H9 (cell line): ENCODE measurements at regions not wholly inside any gene's neighbourhood (a gene's known extent, or its start where the extent isn't known, plus 50 kb on each side); places are given as distances from the start of the nearest gene placed in this dataset.

Experiments
- DNase-seq: peaks from one replicate; pipeline ENCODE4 v3.0.0-alpha.2; 2017
- H2AFZ ChIP-seq: one replicate; pipeline ENCODE4 v1.6.1; 2013; ENCODE audit warnings: mild to moderate bottlenecking, low read length, control low read depth, moderate library complexity
- H2AK5ac ChIP-seq: 2 replicates; pipeline ENCODE4 v1.6.1; 2013; ENCODE audit warnings: low read length, control low read depth, mixed read lengths; ENCODE audit not compliant: insufficient read length
- H2BK120ac ChIP-seq: one replicate; pipeline ENCODE4 v1.6.1; 2013; ENCODE audit warnings: low read depth, mild to moderate bottlenecking, low read length, control low read depth, inconsistent platforms; ENCODE audit not compliant: poor library complexity, severe bottlenecking
- H2BK12ac ChIP-seq: 2 replicates; pipeline ENCODE4 v1.6.1; 2013; ENCODE audit warnings: low read length, control low read depth, mixed read lengths, low read depth; ENCODE audit not compliant: insufficient read length
- H2BK15ac ChIP-seq: 2 replicates; pipeline ENCODE4 v1.6.1; 2013; ENCODE audit warnings: low read depth, low read length, control low read depth
- H2BK20ac ChIP-seq: one replicate; pipeline ENCODE4 v1.6.1; 2013; ENCODE audit warnings: low read depth, mild to moderate bottlenecking, low read length, control low read depth, inconsistent platforms; ENCODE audit not compliant: poor library complexity, severe bottlenecking
- H2BK5ac ChIP-seq: 2 replicates; pipeline ENCODE4 v1.6.1; 2013; ENCODE audit warnings: low read length, control low read depth, mixed read lengths; ENCODE audit not compliant: insufficient read length
- H3K14ac ChIP-seq: 2 replicates; pipeline ENCODE4 v1.6.1; 2013; ENCODE audit warnings: low read length, control low read depth; ENCODE audit not compliant: insufficient read depth
- H3K18ac ChIP-seq: 2 replicates; pipeline ENCODE4 v1.6.1; 2013; ENCODE audit warnings: low read depth, mild to moderate bottlenecking, mixed read lengths, low read length, control low read depth; ENCODE audit not compliant: insufficient read length
- H3K23ac ChIP-seq: 2 replicates; pipeline ENCODE4 v1.6.1; 2013; ENCODE audit warnings: low read length, control low read depth, mixed read lengths, low read depth; ENCODE audit not compliant: insufficient read length
- H3K23me2 ChIP-seq: 2 replicates; pipeline ENCODE4 v1.6.1; 2013; ENCODE audit warnings: low read depth, mild to moderate bottlenecking, mixed read lengths, low read length, control low read depth; ENCODE audit not compliant: insufficient read length, poor library complexity, severe bottlenecking
- H3K27ac ChIP-seq: 2 replicates; pipeline ENCODE4 v1.5.1; 2013; ENCODE audit warnings: low read length, control low read depth, mixed read lengths, low read depth; ENCODE audit not compliant: insufficient read length
- H3K27me3 ChIP-seq: 2 replicates; pipeline ENCODE4 v1.6.1; 2013; ENCODE audit warnings: low read length, control low read depth, inconsistent platforms; ENCODE audit not compliant: insufficient read depth
- H3K4ac ChIP-seq: 2 replicates; pipeline ENCODE4 v1.6.1; 2013; ENCODE audit warnings: low read depth, mild to moderate bottlenecking, control low read depth, inconsistent platforms, low read length, moderate library complexity
- H3K4me1 ChIP-seq: 2 replicates; pipeline ENCODE4 v1.6.1; 2013; ENCODE audit warnings: low read length, control low read depth, inconsistent platforms; ENCODE audit not compliant: insufficient read depth
- H3K4me2 ChIP-seq: 2 replicates; pipeline ENCODE4 v1.6.1; 2013; ENCODE audit warnings: low read length, control low read depth, mixed read lengths; ENCODE audit not compliant: insufficient read length, insufficient read depth
- H3K56ac ChIP-seq: 2 replicates; pipeline ENCODE4 v1.6.1; 2013; ENCODE audit warnings: low read depth, mild to moderate bottlenecking, mixed read lengths, low read length, control low read depth; ENCODE audit not compliant: insufficient read length
- H3K79me1 ChIP-seq: 2 replicates; pipeline ENCODE4 v1.6.1; 2013; ENCODE audit warnings: low read depth, mild to moderate bottlenecking, moderate library complexity, low read length, control low read depth, inconsistent platforms; ENCODE audit not compliant: insufficient read depth, poor library complexity, severe bottlenecking
- H3K79me2 ChIP-seq: 2 replicates; pipeline ENCODE4 v1.6.1; 2013; ENCODE audit warnings: low read length, control low read depth, inconsistent platforms; ENCODE audit not compliant: insufficient read depth
- H3K9ac ChIP-seq: 2 replicates; pipeline ENCODE4 v1.6.1; 2013; ENCODE audit warnings: low read length, control low read depth, mixed read lengths; ENCODE audit not compliant: insufficient read length; ENCODE audit errors: extremely low read depth
- H3K9me3 ChIP-seq: one replicate; pipeline ENCODE4 v1.6.1; 2013; ENCODE audit warnings: low read depth, low read length, inconsistent platforms; ENCODE audit not compliant: control insufficient read depth
- H3T11ph ChIP-seq: one replicate; pipeline ENCODE4 v1.6.1; 2013; ENCODE audit warnings: mild to moderate bottlenecking, low read length, control low read depth, inconsistent platforms
- H4K20me1 ChIP-seq: one replicate; pipeline ENCODE4 v1.6.1; 2013; ENCODE audit not compliant: control insufficient read depth, insufficient read length, insufficient read depth
- H4K5ac ChIP-seq: 2 replicates; pipeline ENCODE4 v1.6.1; 2013; ENCODE audit warnings: low read depth, mild to moderate bottlenecking, mixed read lengths, low read length, control low read depth; ENCODE audit not compliant: insufficient read length
- H4K8ac ChIP-seq: replicated peaks from 2 replicates; pipeline ENCODE4 v1.6.1; 2013; ENCODE audit warnings: low read length, control low read depth, mixed read lengths, low read depth; ENCODE audit not compliant: insufficient read length
- H4K91ac ChIP-seq: 2 replicates; pipeline ENCODE4 v1.6.1; 2013; ENCODE audit warnings: low read depth, mild to moderate bottlenecking, moderate library complexity, mixed read lengths, low read length, control low read depth; ENCODE audit not compliant: insufficient read length
- H3K27ac Mint-ChIP-seq, 3 experiments: 2 replicates in 2 of 3; 3 replicates in 1 of 3; pipeline ENCODE4 v1.8.0; 2020 to 2021; ENCODE audit warnings: mixed read lengths in 3 of 3, mild to moderate bottlenecking in 1 of 3, moderate library complexity in 1 of 3
- H3K27me3 Mint-ChIP-seq: 2 replicates; pipeline ENCODE4 v1.8.0; 2021; ENCODE audit warnings: low read depth, mild to moderate bottlenecking, moderate library complexity, mixed read lengths
- H3K36me3 Mint-ChIP-seq, 3 experiments: 2 replicates in 2 of 3; 3 replicates in 1 of 3; pipeline ENCODE4 v1.8.0; 2020 to 2021; ENCODE audit warnings: low read depth in 3 of 3, mixed read lengths in 3 of 3; ENCODE audit not compliant: insufficient read depth in 1 of 3
- H3K4me1 Mint-ChIP-seq, 2 experiments: 2 replicates each; pipeline ENCODE4 v1.8.0; 2020; ENCODE audit warnings: mixed read lengths in 2 of 2
- H3K4me3 Mint-ChIP-seq, 2 experiments: 2 replicates in 1 of 2; 3 replicates in 1 of 2; pipeline ENCODE4 v1.8.0; 2020 to 2021; ENCODE audit warnings: mild to moderate bottlenecking in 2 of 2, mixed read lengths in 2 of 2, moderate library complexity in 1 of 2
- H3K9me3 Mint-ChIP-seq, 2 experiments: 2 replicates in 1 of 2; 3 replicates in 1 of 2; pipeline ENCODE4 v1.8.0; 2020; ENCODE audit warnings: mild to moderate bottlenecking in 2 of 2, mixed read lengths in 2 of 2, moderate library complexity in 1 of 2
- WGBS: extraction: QIAGEN DNeasy Blood & Tissue Kit; methylation state at CpG from one replicate; pipeline ENCODE4 v1.1.7; 2013; ENCODE audit warnings: missing lambda C conversion rate, low lambda C conversion rate, mixed read lengths; ENCODE audit not compliant: insufficient read length; ENCODE audit errors: extremely low coverage; 5-methylcytosine and 5-hydroxymethylcytosine counted together
- TF ChIP-seq, protein P1 (sequence below): fragments of 200-600 bp; sonication (generic); conservative IDR thresholded peaks from 3 replicates; pipeline ENCODE4 v1.8.0; 2021; ENCODE audit warnings: antibody characterized with exemption, mild to moderate bottlenecking

DNA sequence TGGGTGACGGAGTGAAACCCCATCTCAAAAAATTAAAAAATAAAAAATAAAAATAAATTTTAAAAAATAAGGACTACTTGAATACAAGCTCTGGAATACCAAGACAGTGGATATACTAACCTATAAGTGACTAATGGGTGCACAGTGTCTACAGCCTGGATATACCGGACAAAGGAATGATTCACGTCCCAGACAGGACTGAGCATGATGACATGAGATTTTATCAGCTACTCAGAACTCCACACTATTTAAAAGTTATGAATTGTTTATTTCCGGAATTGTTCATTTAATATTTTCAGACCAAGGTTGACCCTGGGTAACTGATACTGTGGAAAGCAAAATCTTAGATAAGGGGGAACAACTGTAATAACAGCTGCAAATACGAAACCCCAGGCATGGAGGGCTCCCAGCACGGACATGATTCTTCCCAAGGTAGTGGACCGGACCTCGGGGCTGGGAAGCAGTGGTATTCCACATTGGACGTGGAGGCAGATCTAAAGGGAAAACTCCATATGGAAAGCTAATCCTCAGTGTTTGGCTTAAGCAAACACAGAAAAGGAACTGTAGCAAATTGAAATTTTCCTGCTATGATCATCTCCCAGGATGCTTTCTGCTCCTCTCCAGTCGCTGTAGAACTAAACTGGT is 102.6 kb upstream of the TSHZ3 start:
- Histone ChIP-seq H3K79me1 (no peaks in the 10 kb centered on the region), H2AFZ (peak overlapping the region; percentile 87), H3K4ac (no peak overlapping the region), H3K9ac (no peak overlapping the region), H2BK12ac (no peak overlapping the region), H3K79me2 (no peaks in the 10 kb centered on the region), H3K4me2 (no peak overlapping the region), H4K20me1 (no peaks in the 10 kb centered on the region), H3K9me3 (no peaks in the 10 kb centered on the region), H2BK15ac (no peak overlapping the region), H3K23ac (no peak overlapping the region), H3K27me3 (no peaks in the 10 kb centered on the region), H3T11ph (no peak overlapping the region), H3K23me2 (no peaks in the 10 kb centered on the region), H4K5ac (no peak overlapping the region), H3K56ac (no peak overlapping the region), H4K8ac (no peak overlapping the region), H3K18ac (no peak overlapping the region), H2BK20ac (no peak overlapping the region), H2BK120ac (no peak overlapping the region), H4K91ac (no peak overlapping the region), H3K27ac (no peak overlapping the region), H3K14ac (no peak overlapping the region), H3K4me1 (no peaks in the 10 kb centered on the region), H2BK5ac (no peak overlapping the region), H2AK5ac (no peak overlapping the region)
- no peak for DNase-seq
- Mint-ChIP-seq H3K27me3 (no peaks in the 10 kb centered on the region), H3K9me3 (no peaks in the 10 kb centered on the region), H3K27ac (no peak overlapping the region), H3K36me3 (no peaks in the 10 kb centered on the region), H3K4me1 (no peaks in the 10 kb centered on the region), H3K4me3 (no peak overlapping the region)
- TF ChIP-seq, protein P1, sequence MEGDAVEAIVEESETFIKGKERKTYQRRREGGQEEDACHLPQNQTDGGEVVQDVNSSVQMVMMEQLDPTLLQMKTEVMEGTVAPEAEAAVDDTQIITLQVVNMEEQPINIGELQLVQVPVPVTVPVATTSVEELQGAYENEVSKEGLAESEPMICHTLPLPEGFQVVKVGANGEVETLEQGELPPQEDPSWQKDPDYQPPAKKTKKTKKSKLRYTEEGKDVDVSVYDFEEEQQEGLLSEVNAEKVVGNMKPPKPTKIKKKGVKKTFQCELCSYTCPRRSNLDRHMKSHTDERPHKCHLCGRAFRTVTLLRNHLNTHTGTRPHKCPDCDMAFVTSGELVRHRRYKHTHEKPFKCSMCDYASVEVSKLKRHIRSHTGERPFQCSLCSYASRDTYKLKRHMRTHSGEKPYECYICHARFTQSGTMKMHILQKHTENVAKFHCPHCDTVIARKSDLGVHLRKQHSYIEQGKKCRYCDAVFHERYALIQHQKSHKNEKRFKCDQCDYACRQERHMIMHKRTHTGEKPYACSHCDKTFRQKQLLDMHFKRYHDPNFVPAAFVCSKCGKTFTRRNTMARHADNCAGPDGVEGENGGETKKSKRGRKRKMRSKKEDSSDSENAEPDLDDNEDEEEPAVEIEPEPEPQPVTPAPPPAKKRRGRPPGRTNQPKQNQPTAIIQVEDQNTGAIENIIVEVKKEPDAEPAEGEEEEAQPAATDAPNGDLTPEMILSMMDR, result no peak
- no CpG with 5 or more reads among the region's 10 CpGs for WGBS
